AG09309 (cell line): ENCODE measurements at regions not wholly inside any gene's neighbourhood (a gene's known extent, or its start where the extent isn't known, plus 50 kb on each side); places are given as distances from the start of the nearest gene placed in this dataset.
A peak's percentile ranks its signal among the peaks of the same experiment; 100 is the strongest.

ENCODE experiments used
- DNase-seq: peaks from one replicate; pipeline ENCODE4 v3.0.0-alpha.2; 2010; ENCODE audit warnings: low read depth
- H3K4me3 ChIP-seq: 2 replicates; pipeline ENCODE4 v1.5.1; 2011; ENCODE audit warnings: mild to moderate bottlenecking, low read depth, low read length, moderate library complexity; ENCODE audit not compliant: control insufficient read depth
- TF ChIP-seq, protein P1 (sequence below): IDR thresholded peaks from 2 replicates; pipeline ENCODE4 v1.5.1; 2011; ENCODE audit warnings: mild to moderate bottlenecking, low read depth, low read length, inconsistent platforms; ENCODE audit not compliant: insufficient read depth, control insufficient read depth; ENCODE audit errors: missing control alignments

GRCh38 chr1:94741996-94742395 is 78.2 kb upstream of the SLC44A3 start:
- H3K4me3 ChIP-seq, result no peak overlapping the region
- no peak for DNase-seq
- TF ChIP-seq, protein P1, sequence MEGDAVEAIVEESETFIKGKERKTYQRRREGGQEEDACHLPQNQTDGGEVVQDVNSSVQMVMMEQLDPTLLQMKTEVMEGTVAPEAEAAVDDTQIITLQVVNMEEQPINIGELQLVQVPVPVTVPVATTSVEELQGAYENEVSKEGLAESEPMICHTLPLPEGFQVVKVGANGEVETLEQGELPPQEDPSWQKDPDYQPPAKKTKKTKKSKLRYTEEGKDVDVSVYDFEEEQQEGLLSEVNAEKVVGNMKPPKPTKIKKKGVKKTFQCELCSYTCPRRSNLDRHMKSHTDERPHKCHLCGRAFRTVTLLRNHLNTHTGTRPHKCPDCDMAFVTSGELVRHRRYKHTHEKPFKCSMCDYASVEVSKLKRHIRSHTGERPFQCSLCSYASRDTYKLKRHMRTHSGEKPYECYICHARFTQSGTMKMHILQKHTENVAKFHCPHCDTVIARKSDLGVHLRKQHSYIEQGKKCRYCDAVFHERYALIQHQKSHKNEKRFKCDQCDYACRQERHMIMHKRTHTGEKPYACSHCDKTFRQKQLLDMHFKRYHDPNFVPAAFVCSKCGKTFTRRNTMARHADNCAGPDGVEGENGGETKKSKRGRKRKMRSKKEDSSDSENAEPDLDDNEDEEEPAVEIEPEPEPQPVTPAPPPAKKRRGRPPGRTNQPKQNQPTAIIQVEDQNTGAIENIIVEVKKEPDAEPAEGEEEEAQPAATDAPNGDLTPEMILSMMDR, result no peak

GRCh38 chr1:94741510-94741909 is 78.6 kb upstream of the SLC44A3 start:
- TF ChIP-seq, protein P1, result peak; percentile 26
- H3K4me3 ChIP-seq, result no peak overlapping the region
- DNase-seq, result no peak

DNA sequence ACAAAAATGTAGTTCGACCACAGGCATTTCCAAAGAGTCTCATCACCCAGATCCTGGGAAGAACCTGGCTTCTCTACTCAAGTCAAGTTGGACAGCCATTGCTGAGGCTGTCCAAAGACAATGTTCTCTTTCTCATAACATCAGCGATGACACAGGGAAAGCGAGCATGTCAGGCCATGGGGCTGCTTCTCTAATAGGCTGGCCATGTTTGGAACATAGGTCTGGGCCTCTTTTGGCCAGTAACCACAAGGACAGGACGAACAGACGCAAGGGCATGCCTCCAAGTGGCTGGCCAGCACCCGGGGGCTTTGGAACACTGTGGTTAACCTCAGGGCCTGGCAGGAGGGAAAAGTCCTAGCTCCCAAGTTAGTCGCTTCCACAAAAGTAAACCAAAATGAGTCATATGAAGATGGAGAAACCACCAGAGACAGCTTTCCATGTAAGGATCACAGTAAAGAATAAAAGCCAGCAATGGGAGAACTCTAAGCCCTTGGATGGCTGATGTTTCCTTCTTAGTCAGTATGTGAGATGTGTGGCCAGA is 80.6 kb upstream of the SLC44A3 start:
- peak; percentile 88 for DNase-seq
- TF ChIP-seq, protein P1, result no peak
- H3K4me3 ChIP-seq, result no peak overlapping the region

DNA sequence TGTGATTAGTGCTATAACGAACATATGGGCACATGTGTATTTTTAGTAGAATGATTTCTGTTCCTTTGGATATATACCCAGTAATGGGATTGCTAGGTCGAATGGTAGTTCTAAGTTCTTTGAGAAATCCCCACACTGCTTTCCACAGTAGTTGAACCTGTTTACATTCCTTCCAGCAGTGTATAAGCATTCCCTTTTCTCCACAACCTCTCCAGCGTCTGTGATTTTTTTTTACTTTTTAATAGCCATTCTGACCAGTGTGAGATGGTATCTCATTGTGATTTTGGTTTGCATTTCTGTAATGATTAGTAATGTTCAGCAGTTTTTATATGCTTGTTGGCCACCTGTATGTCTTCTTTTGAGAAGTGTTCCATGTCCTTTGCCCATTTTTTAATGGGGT is 81.8 kb upstream of the SLC44A3 start:
- H3K4me3 ChIP-seq, result no peak overlapping the region
- TF ChIP-seq, protein P1, result no peak
- DNase-seq, result no peak

- H3K4me3 ChIP-seq, result no peak overlapping the region
- no peak for DNase-seq
- TF ChIP-seq, protein P1, result no peak
These were observed 82.8 kb upstream of the SLC44A3 start for GRCh38 chr1:94737124-94737998.

DNA sequence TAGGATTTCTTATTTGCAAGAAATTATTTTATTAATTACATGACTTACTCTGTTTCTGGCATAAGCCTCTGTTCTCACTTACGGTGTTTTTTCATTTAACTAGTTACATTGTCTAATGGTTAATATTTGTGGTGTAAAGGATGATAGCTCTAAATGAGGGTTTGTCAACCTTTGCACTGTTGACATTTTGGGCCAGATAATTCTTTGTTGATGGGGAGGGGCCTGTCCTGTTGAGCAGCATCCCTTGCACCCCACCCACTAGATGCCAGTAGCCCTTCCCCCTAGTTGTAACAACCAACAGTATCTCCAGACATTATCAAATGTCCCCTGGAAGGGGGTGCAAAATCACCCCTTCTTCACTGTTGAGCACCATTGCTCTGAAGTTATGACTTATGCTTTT is 83.6 kb upstream of the SLC44A3 start:
- TF ChIP-seq, protein P1, result no peak

More for the DNA sequence above, 83.6 kb upstream of the SLC44A3 start:
- no peak overlapping the region for H3K4me3 ChIP-seq
- DNase-seq, result no peak
